ENCODE measurements at regions not wholly inside any gene's neighbourhood (a gene's known extent, or its start where the extent isn't known, plus 50 kb on each side); places are given as distances from the start of the nearest gene placed in this dataset.

GRCh38 chr12:73361864-73362230, 1089.7 kb downstream of the TRHDE start:
- no peak for DNase-seq

DNA sequence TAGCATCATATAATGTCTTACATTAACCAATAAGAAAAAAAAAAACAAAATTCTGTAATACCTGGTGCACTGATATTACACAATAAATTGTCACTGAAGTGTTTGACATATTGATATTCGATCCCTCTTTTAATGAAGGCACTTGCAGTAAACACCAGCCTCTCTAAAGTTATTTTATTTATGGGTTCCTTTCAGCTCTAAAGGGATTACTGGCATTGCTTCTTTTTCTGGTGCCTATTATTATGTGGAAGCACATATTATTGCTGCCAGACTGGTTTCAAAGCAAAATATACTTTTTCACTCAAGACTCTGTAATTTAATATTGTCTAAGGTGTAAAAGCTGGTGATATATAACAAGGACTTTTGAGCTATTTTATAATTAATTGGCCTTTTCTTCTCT, 1090.5 kb downstream of the TRHDE start:
- DNase-seq = no peak

GRCh38 chr12:73372856-73373255, 1100.7 kb downstream of the TRHDE start:
- no peak for DNase-seq

- DNase-seq = no peak
Observed at GRCh38 chr12:73374360-73374759, 1102.2 kb downstream of the TRHDE start.

DNA sequence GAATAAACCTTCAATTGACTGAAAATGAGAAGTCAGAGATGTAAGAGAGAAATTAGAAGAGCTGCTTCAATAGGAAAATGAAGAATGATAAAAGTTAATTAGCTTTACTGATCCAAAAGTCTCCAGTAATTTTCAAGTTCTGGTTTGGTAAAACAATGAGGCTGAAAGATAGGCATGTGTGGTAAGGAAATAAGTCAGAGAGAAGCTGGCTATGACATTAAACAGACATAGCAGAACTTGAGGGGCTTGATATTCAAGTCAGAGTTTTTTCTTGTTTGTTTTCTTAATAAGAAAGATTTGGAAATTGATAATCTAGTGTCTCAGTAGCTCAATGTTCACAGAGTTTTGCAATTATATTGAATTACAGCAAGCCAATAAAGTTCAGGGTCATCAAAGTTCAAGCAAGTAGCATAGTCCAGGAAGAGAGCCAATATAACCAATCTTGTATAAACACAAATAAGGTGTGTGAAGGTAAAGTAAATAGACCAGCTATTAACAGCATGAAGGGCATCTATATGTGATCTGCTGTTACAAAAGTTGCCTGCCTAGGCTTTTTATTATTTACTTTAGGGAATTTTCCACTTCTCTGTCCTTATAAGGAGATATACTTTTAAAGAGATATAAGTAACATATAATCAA, 1111.5 kb downstream of the TRHDE start:
- no peak for DNase-seq

- no peak for DNase-seq
Observed at GRCh38 chr12:73384592-73384991, 1112.4 kb downstream of the TRHDE start.

DNA sequence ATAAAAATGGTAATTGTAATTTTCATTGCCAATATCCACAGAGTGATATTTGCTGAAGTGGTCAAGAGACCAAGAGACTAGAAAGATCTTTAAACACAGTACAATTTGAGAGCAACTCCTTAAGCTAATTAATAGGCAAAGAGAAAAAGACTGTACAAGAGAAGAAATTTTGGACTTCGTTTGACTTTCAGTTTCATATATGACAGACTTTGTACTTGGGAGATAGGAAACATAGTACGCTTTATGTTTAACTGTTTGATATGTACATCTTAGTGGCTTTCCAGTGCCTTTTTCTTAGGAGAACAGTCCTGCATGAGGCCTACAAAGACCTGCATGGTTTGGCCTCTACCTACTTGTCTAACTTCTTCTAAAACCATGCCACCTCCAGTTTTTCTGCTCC, 1118.1 kb downstream of the TRHDE start:
- no peak for DNase-seq

GRCh38 chr12:73413051-73413450, 1124.6 kb upstream of the ATXN7L3B start:
- DNase-seq = no peak

DNA sequence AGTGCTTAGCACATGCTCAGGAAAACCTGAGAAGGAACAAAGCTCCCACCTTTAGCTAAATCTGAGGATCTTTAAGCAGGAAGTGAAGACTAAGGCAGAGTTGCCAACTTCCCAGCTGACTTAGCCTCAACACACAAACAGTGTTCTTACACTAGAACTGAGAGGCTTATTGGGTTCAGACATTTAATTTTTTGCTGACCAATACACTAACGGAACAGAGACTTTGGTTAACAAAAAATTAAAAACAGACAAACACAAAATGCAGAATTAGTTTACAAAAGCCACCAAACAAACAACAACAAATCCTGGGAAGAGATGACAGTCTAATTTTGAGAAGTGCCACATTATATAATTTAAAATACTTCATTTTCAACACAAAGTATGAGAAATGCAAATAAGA, 1123.7 kb upstream of the ATXN7L3B start:
- no peak for DNase-seq

GRCh38 chr12:73414926-73415325, 1122.7 kb upstream of the ATXN7L3B start:
- DNase-seq = no peak

DNA sequence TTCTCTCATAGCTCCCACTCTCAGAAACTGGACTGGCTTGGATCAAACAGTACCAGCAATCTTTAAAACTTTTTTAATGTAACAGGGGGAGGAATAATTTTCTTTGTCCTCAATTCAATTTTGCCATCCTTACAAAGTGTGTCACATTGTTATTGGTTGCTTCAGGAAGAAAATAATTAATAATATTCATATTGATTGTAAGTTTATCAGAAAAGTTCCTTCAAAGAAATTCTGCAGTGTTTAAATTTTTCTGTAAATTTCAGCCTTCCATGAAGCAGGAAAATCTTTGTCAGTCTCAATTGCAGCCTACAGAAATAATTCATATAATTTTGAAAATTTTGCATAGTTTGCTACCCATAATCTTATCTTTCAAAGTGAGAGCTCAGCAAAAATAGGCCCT, 1119.1 kb upstream of the ATXN7L3B start:
- DNase-seq = no peak

- no peak for DNase-seq
Observed at GRCh38 chr12:73421832-73422231, 1115.8 kb upstream of the ATXN7L3B start.

DNA sequence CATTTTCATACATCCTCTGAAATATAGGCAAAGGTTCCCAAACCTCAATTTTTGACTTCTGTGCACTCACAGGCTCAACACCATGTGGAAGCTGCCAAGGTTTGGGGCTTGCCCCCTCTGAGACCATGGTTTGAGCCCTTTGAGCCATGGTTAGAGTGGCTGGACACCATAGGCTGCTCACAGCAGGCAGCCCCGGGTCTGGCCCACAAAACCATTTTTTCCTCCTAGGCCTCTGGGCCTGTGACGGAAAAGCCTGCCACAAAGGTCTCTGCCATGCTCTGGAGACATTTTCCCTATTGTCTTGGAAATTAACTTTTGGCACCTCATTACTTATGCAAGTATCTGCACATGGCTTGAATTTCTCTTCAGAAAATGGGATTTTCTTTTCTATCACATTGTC, 1113.2 kb upstream of the ATXN7L3B start:
- no peak for DNase-seq

GRCh38 chr12:73445658-73446324, 1091.8 kb upstream of the ATXN7L3B start:
- DNase-seq = no peak

DNA sequence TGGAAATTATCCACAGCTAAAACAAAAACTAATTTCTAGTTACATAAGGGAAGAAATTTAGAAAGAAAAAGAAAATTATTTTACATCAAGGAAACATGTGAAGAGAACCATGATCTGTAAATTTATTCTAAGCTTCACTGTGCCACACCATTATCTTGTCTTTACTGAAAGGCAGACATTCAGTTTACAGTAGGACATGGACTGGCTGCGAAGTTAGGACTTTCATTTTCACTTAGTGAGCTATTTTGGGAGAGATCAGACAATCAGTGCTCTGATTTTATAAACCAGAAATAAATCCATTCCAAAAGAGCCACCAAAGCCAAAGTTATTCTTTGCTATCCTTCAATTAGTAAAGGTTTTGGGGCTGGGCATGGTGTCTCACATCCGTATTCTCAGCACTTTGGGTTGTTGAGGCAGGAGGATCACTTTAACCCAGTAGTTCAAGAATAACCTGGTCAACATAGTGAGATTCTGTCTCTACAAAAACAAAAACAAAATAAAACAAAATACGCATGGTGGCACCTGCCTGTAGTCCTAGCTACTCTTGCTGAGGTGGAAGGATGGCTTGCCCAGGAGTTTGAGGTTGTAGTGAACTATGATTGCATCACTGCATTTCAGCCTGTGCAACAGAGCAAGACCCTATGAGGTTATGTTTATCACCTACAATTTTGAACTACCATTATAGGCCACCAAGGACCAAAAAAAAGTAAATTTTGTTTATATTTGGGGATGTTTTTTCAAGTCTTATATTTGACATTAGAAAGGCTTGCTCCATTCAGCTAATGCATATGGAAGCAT, 1084.8 kb upstream of the ATXN7L3B start:
- no peak for DNase-seq

DNA sequence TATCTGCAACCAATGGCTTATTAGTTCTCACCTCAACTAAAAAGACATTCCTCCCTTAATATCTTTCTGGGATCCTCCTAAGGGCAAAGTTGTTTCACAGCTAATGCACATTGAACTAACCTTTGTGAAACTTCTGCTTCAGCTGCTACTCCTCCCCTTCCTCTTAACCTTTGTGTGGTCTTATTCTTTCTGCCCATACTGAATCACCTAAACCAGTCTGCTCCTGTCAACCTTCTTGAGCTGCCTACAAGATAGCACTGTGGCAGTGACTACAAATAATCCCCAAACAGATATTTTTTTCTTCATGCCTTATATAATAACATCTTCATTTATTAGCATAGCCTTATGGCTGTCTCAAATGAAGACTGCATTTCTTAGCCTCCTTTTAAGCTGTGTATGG, 1077.4 kb upstream of the ATXN7L3B start:
- DNase-seq = no peak

GRCh38 chr12:73465106-73465505, 1072.5 kb upstream of the ATXN7L3B start:
- DNase-seq = no peak

DNA sequence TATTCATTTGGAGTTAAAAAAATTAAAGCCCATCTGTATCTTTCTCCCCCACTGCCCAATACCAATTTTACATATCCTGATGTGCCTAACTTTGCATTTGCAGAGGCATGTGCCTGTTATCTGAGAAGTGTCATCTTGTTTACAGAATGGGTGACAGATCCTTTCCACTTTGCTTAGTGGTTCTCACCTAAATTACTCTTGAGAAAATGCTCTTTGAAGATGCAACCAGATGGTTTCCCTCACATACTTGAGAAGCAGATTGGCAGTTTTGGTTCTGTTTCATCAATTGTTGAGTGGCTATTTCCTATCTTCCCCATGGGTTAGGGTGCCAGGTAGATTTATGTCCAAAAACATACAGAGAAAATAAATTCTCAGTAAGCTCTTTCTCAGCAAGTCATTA, 1051.4 kb upstream of the ATXN7L3B start:
- DNase-seq = no peak

DNA sequence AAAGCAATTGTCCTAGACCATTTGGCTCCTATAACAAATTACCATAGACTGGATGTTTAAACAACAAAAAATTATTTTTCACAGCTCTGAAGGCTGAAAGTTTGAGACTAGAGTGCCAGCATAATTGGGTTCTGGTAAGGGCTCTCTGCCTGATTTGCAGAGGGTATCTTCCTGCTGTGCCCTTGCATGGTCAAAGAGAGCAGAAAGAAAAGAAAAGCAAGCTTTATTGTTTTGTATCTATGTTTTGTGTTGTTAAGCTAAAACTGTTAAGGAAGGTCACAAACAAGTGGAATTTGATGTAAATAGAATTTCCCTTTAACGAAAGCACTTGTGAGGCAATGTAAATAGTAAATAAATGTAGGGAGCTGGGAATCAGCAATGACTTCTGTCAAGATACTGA, 1031.0 kb upstream of the ATXN7L3B start:
- DNase-seq = no peak

DNA sequence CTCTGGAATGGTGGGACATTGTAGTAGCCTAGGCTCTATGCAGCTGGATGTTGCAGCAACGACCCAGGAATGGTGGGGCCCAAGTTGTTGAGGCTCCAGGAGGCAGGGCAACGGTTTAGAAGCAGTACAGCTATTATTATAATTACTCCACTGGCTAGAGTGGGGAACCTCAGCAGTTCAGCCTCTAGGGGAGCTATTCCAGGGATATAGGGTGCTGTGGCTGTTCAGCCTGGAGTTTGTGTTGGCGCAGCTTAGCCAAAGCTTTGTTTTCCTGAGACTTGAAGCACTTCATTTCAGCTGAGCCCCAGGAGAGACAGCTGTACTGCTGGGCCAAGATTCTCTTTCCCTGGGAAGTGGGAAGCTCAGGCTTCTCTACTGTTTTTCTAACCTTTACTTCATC, 1023.0 kb upstream of the ATXN7L3B start:
- DNase-seq = no peak

DNA sequence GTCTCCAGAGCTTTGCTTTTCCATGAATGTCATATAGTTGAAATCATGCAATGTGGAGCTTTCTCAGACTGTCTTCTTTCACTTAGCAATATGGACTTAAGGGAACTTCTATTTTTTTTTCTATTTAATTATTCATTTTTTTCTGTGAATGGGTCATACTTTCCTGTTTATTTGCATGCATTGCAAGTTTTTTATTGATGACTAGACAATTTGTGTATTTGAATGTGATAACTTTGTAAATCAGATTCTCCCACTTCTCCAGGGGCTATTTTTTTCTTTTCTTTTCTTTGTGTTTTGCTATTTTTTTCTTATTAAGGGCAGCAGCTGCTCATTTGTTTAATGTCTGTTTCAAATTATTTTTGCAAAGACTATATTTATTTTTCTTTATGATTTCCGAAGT, 1019.8 kb upstream of the ATXN7L3B start:
- DNase-seq = no peak

- DNase-seq = no peak
Observed at GRCh38 chr12:73529231-73529630, 1008.4 kb upstream of the ATXN7L3B start.

- no peak for DNase-seq
Observed at GRCh38 chr12:73529954-73530353, 1007.7 kb upstream of the ATXN7L3B start.

DNA sequence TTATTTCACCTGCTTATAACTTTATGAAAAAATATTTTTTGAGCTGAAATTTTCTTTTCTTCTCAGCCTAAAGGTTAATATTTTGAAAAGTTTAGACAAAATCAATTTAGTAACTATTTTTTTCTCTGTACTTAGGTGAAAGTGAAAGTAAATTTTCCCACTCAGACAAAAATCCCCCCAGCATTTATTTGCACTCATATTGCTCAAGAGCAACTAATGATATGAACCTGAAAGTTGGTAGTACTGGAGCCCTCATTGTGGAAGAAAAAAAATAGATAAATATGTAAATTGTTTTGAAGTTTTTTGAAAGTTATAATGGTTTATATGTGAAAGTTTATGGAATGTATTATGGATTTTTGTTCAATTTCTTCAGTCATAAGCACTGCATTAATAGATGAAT, 1005.9 kb upstream of the ATXN7L3B start:
- no peak for DNase-seq
